ENCODE measurements at regions not wholly inside any gene's neighbourhood (a gene's known extent, or its start where the extent isn't known, plus 50 kb on each side); places are given as distances from the start of the nearest gene placed in this dataset.

- no peak for TF ChIP-seq ZNF121 (CRISPR knock-in tag; IDR thresholded peaks at IDR 0.05)
- no peak for TF ChIP-seq E2F5 (CRISPR knock-in tag; IDR thresholded peaks at IDR 0.05)
- no peak for TF ChIP-seq CTCF (IDR thresholded peaks at IDR 0.05)
- no peak for TF ChIP-seq ERG (CRISPR knock-in tag; IDR thresholded peaks at IDR 0.05)
Measured at GRCh38 chr12:69112616-69113015, 126.8 kb upstream of the CPSF6 start.
